ENCODE measurements at regions not wholly inside any gene's neighbourhood (a gene's known extent, or its start where the extent isn't known, plus 50 kb on each side); places are given as distances from the start of the nearest gene placed in this dataset.

GRCh38 chr1:190736971-190737590 is 259.4 kb upstream of the BRINP3 start:
- Mint-ChIP-seq H3K36me3 (ENCODE audit: insufficient read depth, unreplicated experiment) (no peaks in the 10 kb centered on the region), H3K27me3 (ENCODE audit: unreplicated experiment) (no peaks in the 10 kb centered on the region), H3K4me3 (ENCODE audit: low read depth, unreplicated experiment) (no peak overlapping the region), H3K4me1 (ENCODE audit: low read depth, unreplicated experiment) (no peaks in the 10 kb centered on the region), H3K9me3 (ENCODE audit: low read depth, unreplicated experiment) (no peaks in the 10 kb centered on the region), H3K27ac (ENCODE audit: unreplicated experiment) (no peak overlapping the region)
- no peak for TF ChIP-seq CTCF (IDR thresholded peaks at IDR 0.05; ENCODE audit: unreplicated experiment)
- CTCF ChIA-PET = no interaction called here
- intact Hi-C loops (cut with micrococcal nuclease; ENCODE audit: unreplicated experiment) = no loop called here
- no peak for DNase-seq
- no TSS peak for BruUV-seq (replicated peaks)

GRCh38 chr1:190738317-190738716 is 260.7 kb upstream of the BRINP3 start:
- H3K27me3 Mint-ChIP-seq (ENCODE audit: unreplicated experiment) = no peaks in the 10 kb centered on the region
- intact Hi-C loops (cut with micrococcal nuclease; ENCODE audit: unreplicated experiment) = no loop called here
- TF ChIP-seq CTCF (IDR thresholded peaks at IDR 0.05; ENCODE audit: unreplicated experiment) = no peak
- no peaks in the 10 kb centered on the region for H3K9me3 Mint-ChIP-seq (ENCODE audit: low read depth, unreplicated experiment)
- no peak overlapping the region for H3K27ac Mint-ChIP-seq (ENCODE audit: unreplicated experiment)
- no peaks in the 10 kb centered on the region for H3K36me3 Mint-ChIP-seq (ENCODE audit: insufficient read depth, unreplicated experiment)
- no peak for DNase-seq
- no TSS peak for BruUV-seq (replicated peaks)
- CTCF ChIA-PET = no interaction called here
- H3K4me3 Mint-ChIP-seq (ENCODE audit: low read depth, unreplicated experiment) = no peak overlapping the region
- H3K4me1 Mint-ChIP-seq (ENCODE audit: low read depth, unreplicated experiment) = no peaks in the 10 kb centered on the region

GRCh38 chr1:190739926-190740325 is 262.3 kb upstream of the BRINP3 start:
- TF ChIP-seq CTCF (IDR thresholded peaks at IDR 0.05; ENCODE audit: unreplicated experiment) = no peak
- CTCF ChIA-PET = no interaction called here
- intact Hi-C loops (cut with micrococcal nuclease; ENCODE audit: unreplicated experiment) = no loop called here

GRCh38 chr1:190747704-190748103 is 270.0 kb upstream of the BRINP3 start:
- no peak for TF ChIP-seq CTCF (IDR thresholded peaks at IDR 0.05; ENCODE audit: unreplicated experiment)
- Mint-ChIP-seq H3K4me3 (ENCODE audit: low read depth, unreplicated experiment) (no peak overlapping the region), H3K27ac (ENCODE audit: unreplicated experiment) (no peak overlapping the region), H3K9me3 (ENCODE audit: low read depth, unreplicated experiment) (no peaks in the 10 kb centered on the region), H3K36me3 (ENCODE audit: insufficient read depth, unreplicated experiment) (no peaks in the 10 kb centered on the region), H3K27me3 (ENCODE audit: unreplicated experiment) (no peaks in the 10 kb centered on the region), H3K4me1 (ENCODE audit: low read depth, unreplicated experiment) (no peaks in the 10 kb centered on the region)
- no peak for DNase-seq
- intact Hi-C loops (cut with micrococcal nuclease; ENCODE audit: unreplicated experiment) = no loop called here
- CTCF ChIA-PET = no interaction called here
- no TSS peak for BruUV-seq (replicated peaks)

More at GRCh38 chr1:190739926-190740325, 262.3 kb upstream of the BRINP3 start:
- H3K4me3 Mint-ChIP-seq (ENCODE audit: low read depth, unreplicated experiment) = no peak overlapping the region
- H3K27ac Mint-ChIP-seq (ENCODE audit: unreplicated experiment) = no peak overlapping the region
- no peak for DNase-seq
- no peaks in the 10 kb centered on the region for H3K9me3 Mint-ChIP-seq (ENCODE audit: low read depth, unreplicated experiment)
- no peaks in the 10 kb centered on the region for H3K36me3 Mint-ChIP-seq (ENCODE audit: insufficient read depth, unreplicated experiment)
- H3K27me3 Mint-ChIP-seq (ENCODE audit: unreplicated experiment) = no peaks in the 10 kb centered on the region
- H3K4me1 Mint-ChIP-seq (ENCODE audit: low read depth, unreplicated experiment) = no peaks in the 10 kb centered on the region
- BruUV-seq (replicated peaks) = no TSS peak

Data from Calu3 (cell line).